NT2/D1 (cell line): ENCODE measurements at regions not wholly inside any gene's neighbourhood (a gene's known extent, or its start where the extent isn't known, plus 50 kb on each side); places are given as distances from the start of the nearest gene placed in this dataset.

Experiments used
- SUZ12 ChIP-seq: IDR thresholded peaks from 2 replicates; pipeline ENCODE4 v1.6.1; 2011; ENCODE audit not compliant: insufficient read length, insufficient read depth; ENCODE audit errors: extremely low read depth
- YY1 ChIP-seq: IDR thresholded peaks from 2 replicates; pipeline ENCODE4 v1.6.1; 2011; ENCODE audit not compliant: insufficient read length, insufficient read depth
- ZNF274 ChIP-seq: IDR thresholded peaks from 2 replicates; pipeline ENCODE4 v1.6.1; 2011; ENCODE audit warnings: mild to moderate bottlenecking, low read depth, low read length

DNA sequence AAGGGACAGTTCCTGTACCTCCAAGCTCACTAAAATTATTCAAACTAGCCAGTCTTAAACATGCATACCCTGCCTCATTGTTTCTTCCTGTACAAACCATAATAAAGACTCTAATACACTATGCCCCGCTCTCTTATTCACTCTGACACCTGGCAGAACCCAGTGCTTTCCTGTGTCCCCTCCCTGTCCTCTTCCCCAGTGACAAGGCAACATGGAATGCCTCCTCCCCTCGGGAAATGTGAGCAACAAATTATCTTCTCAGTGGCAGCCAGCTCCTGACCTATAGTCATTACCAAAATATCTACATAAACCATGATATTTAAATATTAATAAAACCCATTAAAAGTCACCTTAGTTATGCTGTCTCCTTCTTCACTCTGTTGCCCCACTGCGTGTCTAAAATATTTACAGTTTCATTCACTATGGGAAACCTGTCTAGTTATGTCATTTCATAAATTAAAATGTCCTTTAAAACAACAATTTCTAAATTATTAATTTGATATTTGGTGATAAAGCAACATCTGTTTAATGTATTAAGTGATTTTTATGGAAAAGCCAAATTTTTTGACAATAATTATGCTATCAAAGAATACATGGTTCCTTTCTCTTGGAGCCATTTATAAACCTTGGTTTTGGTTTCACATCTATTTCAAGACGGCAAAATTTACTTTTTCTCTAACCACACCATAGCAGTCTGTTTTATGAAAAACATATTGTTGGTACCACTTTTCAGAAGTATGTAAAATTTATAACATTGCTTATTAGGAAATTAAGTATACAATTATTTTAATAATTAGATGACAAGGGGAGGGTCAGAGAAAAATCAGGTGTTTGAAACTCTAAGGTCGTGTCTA is 1355.2 kb downstream of the XPNPEP1 start:
- TF ChIP-seq ZNF274, result no peak
- no peak for TF ChIP-seq YY1
- no peak for TF ChIP-seq SUZ12
